ENCODE measurements at regions not wholly inside any gene's neighbourhood (a gene's known extent, or its start where the extent isn't known, plus 50 kb on each side); places are given as distances from the start of the nearest gene placed in this dataset.

GRCh38 chr7:155979566-155979965 lies 167.3 kb upstream of the SHH start:
- FAIRE-seq (no peak), DNase-seq (ENCODE audit: extremely low spot score, insufficient read length, low read depth) (no peak)

GRCh38 chr7:155975490-155975889 lies 163.2 kb upstream of the SHH start:
- DNase-seq (ENCODE audit: extremely low spot score, insufficient read length, low read depth), result no peak
- no peak for FAIRE-seq

GRCh38 chr7:155974186-155974897 lies 162.1 kb upstream of the SHH start:
- DNase-seq (ENCODE audit: extremely low spot score, insufficient read length, low read depth), result no peak
- FAIRE-seq, result no peak

- no peak for DNase-seq (ENCODE audit: extremely low spot score, insufficient read length, low read depth)
- FAIRE-seq, result no peak
Observed at GRCh38 chr7:155973451-155973997, 161.3 kb upstream of the SHH start.

- FAIRE-seq, result no peak
- DNase-seq (ENCODE audit: extremely low spot score, insufficient read length, low read depth), result no peak
Observed at GRCh38 chr7:155972651-155973390, 160.6 kb upstream of the SHH start.

GRCh38 chr7:155972247-155972646 lies 160.0 kb upstream of the SHH start:
- no peak for FAIRE-seq
- no peak for DNase-seq (ENCODE audit: extremely low spot score, insufficient read length, low read depth)

GRCh38 chr7:155971180-155971770 lies 159.0 kb upstream of the SHH start:
- FAIRE-seq, result no peak
- no peak for DNase-seq (ENCODE audit: extremely low spot score, insufficient read length, low read depth)

- DNase-seq (ENCODE audit: extremely low spot score, insufficient read length, low read depth) (no peak), FAIRE-seq (no peak)
Observed at GRCh38 chr7:155969192-155969929, 157.1 kb upstream of the SHH start.

GRCh38 chr7:155965010-155965409 lies 152.7 kb upstream of the SHH start:
- DNase-seq (ENCODE audit: extremely low spot score, insufficient read length, low read depth) (no peak), FAIRE-seq (no peak)

GRCh38 chr7:155964543-155964942 lies 152.3 kb upstream of the SHH start:
- DNase-seq (ENCODE audit: extremely low spot score, insufficient read length, low read depth) (no peak), FAIRE-seq (no peak)

GRCh38 chr7:155963771-155964195 lies 151.5 kb upstream of the SHH start:
- no peak for FAIRE-seq
- no peak for DNase-seq (ENCODE audit: extremely low spot score, insufficient read length, low read depth)

- DNase-seq (ENCODE audit: extremely low spot score, insufficient read length, low read depth) (no peak), FAIRE-seq (no peak)
Observed at GRCh38 chr7:155963356-155963755, 151.1 kb upstream of the SHH start.

- FAIRE-seq (no peak), DNase-seq (ENCODE audit: extremely low spot score, insufficient read length, low read depth) (no peak)
Observed at GRCh38 chr7:155962968-155963300, 150.7 kb upstream of the SHH start.

- DNase-seq (ENCODE audit: extremely low spot score, insufficient read length, low read depth) (peak; percentile 23), FAIRE-seq (no peak)
Observed at GRCh38 chr7:155962191-155962967, 150.1 kb upstream of the SHH start.

- FAIRE-seq (no peak), DNase-seq (ENCODE audit: extremely low spot score, insufficient read length, low read depth) (no peak)
Observed at GRCh38 chr7:155961241-155962190, 149.3 kb upstream of the SHH start.

- FAIRE-seq, result no peak
- DNase-seq (ENCODE audit: extremely low spot score, insufficient read length, low read depth), result no peak
Observed at GRCh38 chr7:155959894-155960293, 147.6 kb upstream of the SHH start.

GRCh38 chr7:155956977-155957376 lies 144.7 kb upstream of the SHH start:
- FAIRE-seq, result no peak

GRCh38 chr7:155955367-155955635 lies 143.0 kb upstream of the SHH start:
- FAIRE-seq (no peak), DNase-seq (ENCODE audit: extremely low spot score, insufficient read length, low read depth) (no peak)

More at GRCh38 chr7:155956977-155957376, 144.7 kb upstream of the SHH start:
- DNase-seq (ENCODE audit: extremely low spot score, insufficient read length, low read depth), result no peak

All from GM18507 (cell line).